Kidney tubule cell (primary cell): ENCODE measurements at regions not wholly inside any gene's neighbourhood (a gene's known extent, or its start where the extent isn't known, plus 50 kb on each side); places are given as distances from the start of the nearest gene placed in this dataset.
"Not testable (repeated sequence)": the region's sequence is repeated elsewhere in the genome, so short reads cannot be mapped to it uniquely, and the experiment has no call there.

Source experiments
- DNase-seq: peaks from one replicate; pipeline ENCODE4 v3.0.0-alpha.2; 2018; ENCODE audit warnings: low spot score

GRCh38 chr4:174010547-174010946 is 272.9 kb downstream of the FBXO8 start:
- DNase-seq, result no peak

GRCh38 chr4:174009686-174010451 is 273.6 kb downstream of the FBXO8 start:
- no peak for DNase-seq

- no peak for DNase-seq
These were observed 278.0 kb downstream of the FBXO8 start for GRCh38 chr4:174005422-174005821.

GRCh38 chr4:173998471-173999144 is 284.9 kb downstream of the FBXO8 start:
- no peak for DNase-seq

- DNase-seq, result not testable (repeated sequence)
These were observed 287.7 kb downstream of the FBXO8 start for GRCh38 chr4:173995779-173996178.

GRCh38 chr4:173991814-173992213 is 291.7 kb downstream of the FBXO8 start:
- no peak for DNase-seq

GRCh38 chr4:173991316-173991715 is 292.2 kb downstream of the FBXO8 start:
- no peak for DNase-seq

- DNase-seq, result no peak
These were observed 292.6 kb downstream of the FBXO8 start for GRCh38 chr4:173990869-173991210.

GRCh38 chr4:173990126-173990868 is 293.2 kb downstream of the FBXO8 start:
- DNase-seq, result peak; percentile 5

GRCh38 chr4:173963523-173963922 is 319.9 kb downstream of the FBXO8 start:
- DNase-seq, result not testable (repeated sequence)

GRCh38 chr4:173960398-173960797 is 323.1 kb downstream of the FBXO8 start:
- DNase-seq, result no peak

- DNase-seq, result peak; percentile 42
These were observed 325.0 kb downstream of the FBXO8 start for GRCh38 chr4:173958445-173958844.

- DNase-seq, result no peak
These were observed 339.9 kb downstream of the FBXO8 start for GRCh38 chr4:173943547-173943946.

GRCh38 chr4:173940146-173940545 is 343.3 kb downstream of the FBXO8 start:
- no peak for DNase-seq

- no peak for DNase-seq
These were observed 345.7 kb downstream of the FBXO8 start for GRCh38 chr4:173937631-173938270.

GRCh38 chr4:173936861-173937260 is 346.6 kb downstream of the FBXO8 start:
- DNase-seq, result no peak

- DNase-seq, result no peak
These were observed 347.7 kb downstream of the FBXO8 start for GRCh38 chr4:173935622-173936405.

- DNase-seq, result no peak
These were observed 348.4 kb downstream of the FBXO8 start for GRCh38 chr4:173934933-173935620.

- no peak for DNase-seq
These were observed 349.3 kb downstream of the FBXO8 start for GRCh38 chr4:173934201-173934600.

GRCh38 chr4:173932701-173933100 is 350.8 kb downstream of the FBXO8 start:
- no peak for DNase-seq

- no peak for DNase-seq
These were observed 353.0 kb downstream of the FBXO8 start for GRCh38 chr4:173930329-173930967.
